Neural progenitor cell (in vitro differentiated cells): ENCODE measurements at regions not wholly inside any gene's neighbourhood (a gene's known extent, or its start where the extent isn't known, plus 50 kb on each side); places are given as distances from the start of the nearest gene placed in this dataset.

Experiments
- DNase-seq: peaks from one replicate; pipeline ENCODE4 v3.0.0-alpha.2; 2016; ENCODE audit warnings: low spot score
- H2AFZ ChIP-seq: fragments of 200-600 bp; sonication (generic); replicated peaks from 2 replicates; pipeline ENCODE4 v1.6.1; 2016; ENCODE audit warnings: antibody characterized with exemption
- H3F3A ChIP-seq: fragments of 200-600 bp; sonication (generic); 2 replicates; pipeline ENCODE4 v1.6.1; 2016; ENCODE audit warnings: antibody characterized with exemption, low read depth
- H3K27ac ChIP-seq: fragments of 200-600 bp; sonication (generic); 2 replicates; pipeline ENCODE4 v1.5.1; 2016; ENCODE audit warnings: mild to moderate bottlenecking
- H3K27me3 ChIP-seq: fragments of 200-600 bp; sonication (generic); 2 replicates; pipeline ENCODE4 v1.6.1; 2016; ENCODE audit warnings: mild to moderate bottlenecking, moderate library complexity
- H3K36me3 ChIP-seq: fragments of 200-600 bp; sonication (generic); 2 replicates; pipeline ENCODE4 v1.5.1; 2016
- H3K4me1 ChIP-seq: fragments of 200-600 bp; sonication (generic); 2 replicates; pipeline ENCODE4 v1.6.1; 2016; ENCODE audit warnings: mixed run types
- H3K4me2 ChIP-seq: fragments of 200-600 bp; sonication (generic); 2 replicates; pipeline ENCODE4 v1.6.1; 2016
- H3K4me3 ChIP-seq: fragments of 200-600 bp; sonication (generic); 2 replicates; pipeline ENCODE4 v1.5.1; 2016
- H3K79me2 ChIP-seq: fragments of 200-600 bp; sonication (generic); 2 replicates; pipeline ENCODE4 v1.6.1; 2016; ENCODE audit warnings: low read depth
- H3K9ac ChIP-seq: fragments of 200-600 bp; sonication (generic); 2 replicates; pipeline ENCODE4 v1.6.1; 2016
- H3K9me3 ChIP-seq: fragments of 200-600 bp; sonication (generic); 2 replicates; pipeline ENCODE4 v1.5.1; 2016; ENCODE audit warnings: low read depth
- H4K20me1 ChIP-seq: fragments of 200-600 bp; sonication (generic); 2 replicates; pipeline ENCODE4 v1.6.1; 2016; ENCODE audit warnings: low read depth
- H3K27ac Mint-ChIP-seq: 3 replicates; pipeline ENCODE4 v1.8.0; 2021; ENCODE audit warnings: mixed read lengths
- H3K27me3 Mint-ChIP-seq: 2 replicates; pipeline ENCODE4 v1.8.0; 2022; ENCODE audit warnings: low read depth, mild to moderate bottlenecking, inconsistent platforms, moderate library complexity, mixed read lengths; ENCODE audit not compliant: insufficient read depth
- H3K36me3 Mint-ChIP-seq: 3 replicates; pipeline ENCODE4 v1.8.0; 2021; ENCODE audit warnings: mixed read lengths
- H3K4me1 Mint-ChIP-seq: 3 replicates; pipeline ENCODE4 v1.8.0; 2021; ENCODE audit warnings: mixed read lengths
- H3K4me3 Mint-ChIP-seq: 3 replicates; pipeline ENCODE4 v1.8.0; 2021; ENCODE audit warnings: mild to moderate bottlenecking, moderate library complexity, mixed read lengths
- H3K9me3 Mint-ChIP-seq: 3 replicates; pipeline ENCODE4 v1.8.0; 2020; ENCODE audit warnings: mixed read lengths
- EZH2 ChIP-seq: fragments of 200-600 bp; sonication (generic); IDR thresholded peaks from 2 replicates; pipeline ENCODE4 v1.6.1; 2017; ENCODE audit warnings: antibody characterized with exemption, mild to moderate bottlenecking, moderate library complexity
- EZH2phosphoT487 ChIP-seq: fragments of 200-600 bp; sonication (generic); IDR thresholded peaks from 2 replicates; pipeline ENCODE4 v1.6.1; 2017; ENCODE audit warnings: antibody characterized with exemption
- TF ChIP-seq, protein P1 (sequence below): fragments of 200-600 bp; sonication (generic); IDR thresholded peaks from 2 replicates; pipeline ENCODE4 v1.5.1; 2017; ENCODE audit warnings: antibody characterized with exemption, mild to moderate bottlenecking

DNA sequence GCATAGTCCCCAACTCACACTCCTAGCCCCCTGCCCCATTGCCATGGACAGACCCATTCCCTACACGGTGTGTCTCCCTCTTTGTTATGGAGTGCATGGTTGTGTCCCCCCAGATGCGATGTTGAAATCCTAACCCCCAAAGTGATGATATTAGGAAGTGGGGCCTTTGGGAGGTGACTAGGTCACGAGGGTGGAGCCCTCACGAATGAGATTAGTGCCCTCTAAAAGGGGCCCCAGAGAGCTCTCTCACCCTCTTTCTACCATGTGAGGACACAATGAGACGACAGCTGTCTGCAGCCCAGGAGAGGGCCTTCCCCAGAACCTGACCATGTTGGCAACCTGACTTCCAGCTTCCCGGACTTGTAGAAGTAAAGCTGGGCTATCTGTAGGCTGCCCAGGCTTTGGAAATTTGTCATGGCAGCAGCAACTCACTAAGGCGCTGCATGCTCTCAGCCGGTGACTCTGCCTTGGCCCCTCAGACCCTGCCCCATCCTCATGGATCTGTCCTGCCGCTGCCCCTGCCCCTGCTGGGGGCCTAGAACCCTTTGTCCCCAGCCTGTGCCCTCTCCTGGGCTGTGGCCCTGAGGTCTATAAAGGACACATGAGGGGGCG lies 318.1 kb upstream of the RTL1 start:
- no peak for DNase-seq
- Histone ChIP-seq H4K20me1 (no peaks in the 10 kb centered on the region), H2AFZ (no peak overlapping the region), H3K36me3 (no peaks in the 10 kb centered on the region), H3K9ac (no peak overlapping the region), H3K79me2 (no peaks in the 10 kb centered on the region), H3K4me3 (no peak overlapping the region), H3K27me3 (no peaks in the 10 kb centered on the region), H3K4me1 (peaks cover 35% of the 10 kb centered on the region), H3F3A (peaks cover 28% of the 10 kb centered on the region), H3K4me2 (no peak overlapping the region), H3K9me3 (no peaks in the 10 kb centered on the region), H3K27ac (no peak overlapping the region)
- TF ChIP-seq EZH2phosphoT487 (no peak), EZH2 (no peak)
- TF ChIP-seq, protein P1, sequence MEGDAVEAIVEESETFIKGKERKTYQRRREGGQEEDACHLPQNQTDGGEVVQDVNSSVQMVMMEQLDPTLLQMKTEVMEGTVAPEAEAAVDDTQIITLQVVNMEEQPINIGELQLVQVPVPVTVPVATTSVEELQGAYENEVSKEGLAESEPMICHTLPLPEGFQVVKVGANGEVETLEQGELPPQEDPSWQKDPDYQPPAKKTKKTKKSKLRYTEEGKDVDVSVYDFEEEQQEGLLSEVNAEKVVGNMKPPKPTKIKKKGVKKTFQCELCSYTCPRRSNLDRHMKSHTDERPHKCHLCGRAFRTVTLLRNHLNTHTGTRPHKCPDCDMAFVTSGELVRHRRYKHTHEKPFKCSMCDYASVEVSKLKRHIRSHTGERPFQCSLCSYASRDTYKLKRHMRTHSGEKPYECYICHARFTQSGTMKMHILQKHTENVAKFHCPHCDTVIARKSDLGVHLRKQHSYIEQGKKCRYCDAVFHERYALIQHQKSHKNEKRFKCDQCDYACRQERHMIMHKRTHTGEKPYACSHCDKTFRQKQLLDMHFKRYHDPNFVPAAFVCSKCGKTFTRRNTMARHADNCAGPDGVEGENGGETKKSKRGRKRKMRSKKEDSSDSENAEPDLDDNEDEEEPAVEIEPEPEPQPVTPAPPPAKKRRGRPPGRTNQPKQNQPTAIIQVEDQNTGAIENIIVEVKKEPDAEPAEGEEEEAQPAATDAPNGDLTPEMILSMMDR = no peak
- Mint-ChIP-seq H3K36me3 (peaks cover 2% of the 10 kb centered on the region), H3K27ac (peak overlapping the region; percentile 97), H3K9me3 (peaks cover 20% of the 10 kb centered on the region), H3K4me1 (peaks cover 54% of the 10 kb centered on the region), H3K27me3 (peaks cover 14% of the 10 kb centered on the region), H3K4me3 (no peak overlapping the region)

- H3K4me3 ChIP-seq = peak overlapping the region; percentile 9
- H3K4me2 ChIP-seq = peak overlapping the region; percentile 52
These were observed 319.0 kb upstream of the RTL1 start for GRCh38 chr14:101222362-101223070.

DNA sequence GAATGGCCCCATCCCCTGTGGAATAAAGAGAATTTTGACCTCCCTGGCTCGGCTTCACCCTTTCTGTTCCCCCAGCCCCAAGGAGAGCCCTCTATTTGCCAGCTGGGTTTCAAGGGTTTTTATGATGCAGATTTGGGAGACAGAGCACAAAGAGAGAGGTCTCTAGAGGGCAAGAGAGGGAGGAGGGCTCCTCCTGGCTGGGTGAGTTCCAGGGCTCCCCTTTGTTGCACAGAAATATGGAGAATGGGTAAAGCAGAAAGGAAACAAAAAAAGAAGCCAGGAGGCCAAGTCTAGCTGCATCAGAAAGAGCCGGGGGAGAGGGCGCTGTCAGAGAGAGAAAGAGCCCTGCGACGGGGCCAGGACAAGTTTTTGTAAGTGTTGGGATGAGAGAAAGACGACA lies 319.6 kb upstream of the RTL1 start:
- Histone ChIP-seq H3K9ac (no peak overlapping the region), H3K4me2 (peak overlapping the region; percentile 52), H2AFZ (no peak overlapping the region), H4K20me1 (no peaks in the 10 kb centered on the region), H3K4me3 (peak overlapping the region; percentile 9), H3K36me3 (no peaks in the 10 kb centered on the region), H3K27ac (peak overlapping the region; percentile 50), H3K4me1 (peaks cover 35% of the 10 kb centered on the region), H3F3A (peaks cover 28% of the 10 kb centered on the region), H3K79me2 (no peaks in the 10 kb centered on the region), H3K27me3 (no peaks in the 10 kb centered on the region), H3K9me3 (no peaks in the 10 kb centered on the region)
- TF ChIP-seq EZH2 (no peak), EZH2phosphoT487 (no peak)
- TF ChIP-seq, protein P1 = no peak
- H3K4me3 Mint-ChIP-seq = peak overlapping the region; percentile 58
- H3K4me1 Mint-ChIP-seq = peaks cover 58% of the 10 kb centered on the region
- H3K36me3 Mint-ChIP-seq = peaks cover 2% of the 10 kb centered on the region
- peak; percentile 76 for DNase-seq
- peak overlapping the region; percentile 97 for H3K27ac Mint-ChIP-seq
- H3K9me3 Mint-ChIP-seq = peaks cover 12% of the 10 kb centered on the region
- H3K27me3 Mint-ChIP-seq = peaks cover 10% of the 10 kb centered on the region

More at GRCh38 chr14:101222362-101223070, 319.0 kb upstream of the RTL1 start:
- peaks cover 2% of the 10 kb centered on the region for H3K36me3 Mint-ChIP-seq
- no peaks in the 10 kb centered on the region for H3K36me3 ChIP-seq
- H3K79me2 ChIP-seq = no peaks in the 10 kb centered on the region
- no peaks in the 10 kb centered on the region for H3K27me3 ChIP-seq
- no peaks in the 10 kb centered on the region for H4K20me1 ChIP-seq
- peak; percentile 36 for DNase-seq
- H3K4me3 Mint-ChIP-seq = peak overlapping the region; percentile 19
- H3K4me1 ChIP-seq = peaks cover 35% of the 10 kb centered on the region
- H3K27ac Mint-ChIP-seq = peak overlapping the region; percentile 97
- TF ChIP-seq, protein P1 = no peak
- no peak for TF ChIP-seq EZH2
- TF ChIP-seq EZH2phosphoT487 = no peak
- H3K9ac ChIP-seq = no peak overlapping the region
- H2AFZ ChIP-seq = no peak overlapping the region
- peaks cover 16% of the 10 kb centered on the region for H3K9me3 Mint-ChIP-seq
- H3K27ac ChIP-seq = no peak overlapping the region
- H3F3A ChIP-seq = peaks cover 28% of the 10 kb centered on the region
- H3K4me1 Mint-ChIP-seq = peaks cover 56% of the 10 kb centered on the region
- no peaks in the 10 kb centered on the region for H3K9me3 ChIP-seq
- H3K27me3 Mint-ChIP-seq = peaks cover 10% of the 10 kb centered on the region
